ENCODE measurements at regions not wholly inside any gene's neighbourhood (a gene's known extent, or its start where the extent isn't known, plus 50 kb on each side); places are given as distances from the start of the nearest gene placed in this dataset.

DNA sequence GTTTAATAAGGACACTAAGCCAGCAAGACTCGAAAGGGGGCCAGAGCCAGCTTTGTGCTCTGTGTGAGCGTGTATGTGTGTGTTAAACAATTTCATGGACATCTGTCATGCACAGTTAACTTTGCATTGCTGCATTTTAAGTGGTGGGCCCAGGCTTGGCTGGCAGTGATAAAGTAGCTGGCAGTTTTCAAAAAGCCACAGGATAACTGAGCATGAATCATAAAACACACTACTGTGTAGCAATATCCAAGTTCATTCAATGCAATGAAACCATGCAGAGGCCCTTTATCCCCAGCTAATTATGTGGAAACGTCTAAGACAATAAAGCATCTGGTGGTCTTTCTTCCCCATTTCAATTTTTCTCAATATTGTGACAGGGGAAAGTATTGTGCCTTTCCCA, 132.9 kb downstream of the NKX6-1 start:
- TF ChIP-seq, protein P1, sequence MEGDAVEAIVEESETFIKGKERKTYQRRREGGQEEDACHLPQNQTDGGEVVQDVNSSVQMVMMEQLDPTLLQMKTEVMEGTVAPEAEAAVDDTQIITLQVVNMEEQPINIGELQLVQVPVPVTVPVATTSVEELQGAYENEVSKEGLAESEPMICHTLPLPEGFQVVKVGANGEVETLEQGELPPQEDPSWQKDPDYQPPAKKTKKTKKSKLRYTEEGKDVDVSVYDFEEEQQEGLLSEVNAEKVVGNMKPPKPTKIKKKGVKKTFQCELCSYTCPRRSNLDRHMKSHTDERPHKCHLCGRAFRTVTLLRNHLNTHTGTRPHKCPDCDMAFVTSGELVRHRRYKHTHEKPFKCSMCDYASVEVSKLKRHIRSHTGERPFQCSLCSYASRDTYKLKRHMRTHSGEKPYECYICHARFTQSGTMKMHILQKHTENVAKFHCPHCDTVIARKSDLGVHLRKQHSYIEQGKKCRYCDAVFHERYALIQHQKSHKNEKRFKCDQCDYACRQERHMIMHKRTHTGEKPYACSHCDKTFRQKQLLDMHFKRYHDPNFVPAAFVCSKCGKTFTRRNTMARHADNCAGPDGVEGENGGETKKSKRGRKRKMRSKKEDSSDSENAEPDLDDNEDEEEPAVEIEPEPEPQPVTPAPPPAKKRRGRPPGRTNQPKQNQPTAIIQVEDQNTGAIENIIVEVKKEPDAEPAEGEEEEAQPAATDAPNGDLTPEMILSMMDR (IDR thresholded peaks at IDR 0.05; ENCODE audit: low read depth, low read length) = no peak
- Histone ChIP-seq H3K36me3 (no peaks in the 10 kb centered on the region), H3K27ac (no peak overlapping the region), H3K27me3 (no peaks in the 10 kb centered on the region), H3K9me3 (ENCODE audit: low read depth) (no peaks in the 10 kb centered on the region), H3K4me1 (ENCODE audit: low read depth) (no peaks in the 10 kb centered on the region), H3K4me3 (no peak overlapping the region)
- DNase-seq (ENCODE audit: low read depth in 1 of 2, low spot score in 1 of 2) = no peak

DNA sequence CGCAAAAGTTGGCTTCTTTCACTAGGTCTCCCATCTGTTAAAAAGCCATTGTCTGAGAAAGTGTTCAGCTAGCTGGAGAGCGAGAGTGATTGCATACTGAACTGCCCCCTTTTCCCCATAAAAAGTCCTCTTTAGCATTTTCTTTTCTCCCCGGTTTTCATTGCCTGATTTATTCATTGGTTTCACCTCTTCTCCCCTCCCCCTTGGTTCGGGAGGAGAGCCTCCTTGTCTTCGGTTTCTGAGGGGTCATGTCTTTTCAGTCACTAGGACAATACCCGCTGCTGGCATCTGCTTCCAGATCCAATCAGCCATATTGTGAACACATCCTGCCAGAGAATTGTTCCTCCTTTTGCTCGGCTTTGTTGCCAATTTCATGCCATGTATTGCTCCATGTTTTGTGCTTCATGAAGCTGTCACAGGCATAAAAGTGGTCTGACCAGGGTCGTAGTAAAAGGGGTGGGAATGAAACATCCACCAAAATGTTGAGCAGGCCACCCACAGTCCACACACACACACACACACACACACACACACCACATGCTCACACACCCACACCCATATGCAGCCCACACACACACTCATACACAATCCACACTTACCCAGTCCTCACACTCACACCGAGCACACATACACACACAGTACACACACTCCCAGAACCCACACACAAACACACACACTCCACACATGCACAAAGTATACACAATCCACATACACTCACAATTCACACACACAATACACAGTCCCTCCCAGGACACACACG, 136.0 kb downstream of the NKX6-1 start:
- Histone ChIP-seq H3K9me3 (ENCODE audit: low read depth) (no peaks in the 10 kb centered on the region), H3K36me3 (no peaks in the 10 kb centered on the region), H3K27ac (no peak overlapping the region), H3K4me3 (no peak overlapping the region), H3K27me3 (no peaks in the 10 kb centered on the region), H3K4me1 (ENCODE audit: low read depth) (no peaks in the 10 kb centered on the region)
- no peak for DNase-seq (ENCODE audit: low read depth in 1 of 2, low spot score in 1 of 2)
- TF ChIP-seq, protein P1 (IDR thresholded peaks at IDR 0.05; ENCODE audit: low read depth, low read length) = no peak

DNA sequence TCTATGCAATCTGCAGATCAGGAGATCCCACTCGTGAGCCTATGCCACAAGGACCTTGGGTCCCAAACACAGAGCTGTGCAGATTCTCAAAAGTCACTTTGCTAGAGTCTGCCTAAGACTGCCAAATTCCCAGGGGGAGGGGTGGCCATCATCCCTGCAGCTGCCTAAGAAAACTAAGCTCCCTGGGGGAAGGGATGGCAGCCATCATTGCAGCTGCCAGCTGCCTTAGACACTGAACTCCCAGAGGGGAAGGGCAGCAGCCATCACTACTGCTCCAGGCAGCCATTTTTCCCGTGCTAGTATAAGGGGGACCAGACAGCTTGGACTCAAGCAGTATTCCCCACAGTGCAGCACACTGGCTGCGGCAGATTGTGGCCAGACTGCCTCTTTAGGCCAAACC, 156.9 kb downstream of the NKX6-1 start:
- Histone ChIP-seq H3K27me3 (no peaks in the 10 kb centered on the region), H3K9me3 (ENCODE audit: low read depth) (no peaks in the 10 kb centered on the region), H3K27ac (no peak overlapping the region), H3K4me1 (ENCODE audit: low read depth) (peaks cover 4% of the 10 kb centered on the region), H3K4me3 (no peak overlapping the region), H3K36me3 (no peaks in the 10 kb centered on the region)
- no peak for DNase-seq (ENCODE audit: low read depth in 1 of 2, low spot score in 1 of 2)
- TF ChIP-seq, protein P1 (IDR thresholded peaks at IDR 0.05; ENCODE audit: low read depth, low read length) = no peak

DNA sequence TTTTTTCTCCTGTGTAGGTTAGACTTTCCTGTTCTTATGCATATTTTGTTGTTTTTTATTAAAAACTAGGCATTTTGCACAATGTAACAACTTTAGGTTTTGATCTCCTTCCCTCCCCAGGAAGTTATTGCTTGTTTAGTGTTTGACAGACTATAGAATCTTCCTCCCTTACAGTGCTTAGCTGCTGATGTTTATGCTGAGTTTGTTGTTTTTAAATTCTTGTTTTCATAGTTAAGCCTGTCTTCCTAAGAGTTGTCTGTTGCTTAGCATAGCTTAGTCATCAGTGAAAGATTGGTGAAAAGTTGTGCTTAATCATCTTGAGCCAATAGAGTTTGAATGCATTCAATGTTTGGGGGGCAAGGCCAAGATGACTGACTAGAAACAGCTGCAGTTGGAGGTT, 157.5 kb downstream of the NKX6-1 start:
- Histone ChIP-seq H3K9me3 (ENCODE audit: low read depth) (no peaks in the 10 kb centered on the region), H3K36me3 (no peaks in the 10 kb centered on the region), H3K27me3 (no peaks in the 10 kb centered on the region), H3K4me1 (ENCODE audit: low read depth) (peaks cover 10% of the 10 kb centered on the region), H3K27ac (no peak overlapping the region), H3K4me3 (no peak overlapping the region)
- DNase-seq (ENCODE audit: low read depth in 1 of 2, low spot score in 1 of 2) = no peak
- TF ChIP-seq, protein P1 (IDR thresholded peaks at IDR 0.05; ENCODE audit: low read depth, low read length) = no peak

DNA sequence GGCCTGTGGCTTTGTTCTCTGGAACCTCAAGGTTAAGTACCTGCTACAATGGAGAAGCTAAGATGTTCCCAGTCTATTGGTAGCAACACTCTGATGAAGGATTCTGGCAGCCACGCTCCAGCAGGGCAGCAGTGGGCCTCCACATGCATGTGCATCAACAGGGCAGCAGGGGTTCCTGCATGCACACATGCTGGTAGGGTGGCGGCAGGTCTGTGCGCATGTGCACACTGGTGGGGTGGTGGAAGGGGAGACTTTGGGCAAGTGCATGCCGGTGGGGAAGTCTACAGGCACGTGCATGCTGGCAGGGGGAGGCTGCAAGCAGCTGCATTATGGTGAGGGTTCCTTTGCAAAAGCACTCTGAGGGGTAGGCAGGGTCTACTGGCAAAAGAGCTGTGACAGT, 160.7 kb downstream of the NKX6-1 start:
- DNase-seq (ENCODE audit: low read depth in 1 of 2, low spot score in 1 of 2) = no peak
- TF ChIP-seq, protein P1 (IDR thresholded peaks at IDR 0.05; ENCODE audit: low read depth, low read length) = no peak
- no peaks in the 10 kb centered on the region for H3K36me3 ChIP-seq
- H3K4me3 ChIP-seq = no peak overlapping the region
- no peaks in the 10 kb centered on the region for H3K27me3 ChIP-seq
- peaks cover 12% of the 10 kb centered on the region for H3K4me1 ChIP-seq (ENCODE audit: low read depth)
- no peak overlapping the region for H3K27ac ChIP-seq
- H3K9me3 ChIP-seq (ENCODE audit: low read depth) = no peaks in the 10 kb centered on the region
